Neutrophil (primary cell): ENCODE measurements at regions not wholly inside any gene's neighbourhood (a gene's known extent, or its start where the extent isn't known, plus 50 kb on each side); places are given as distances from the start of the nearest gene placed in this dataset.

Experiments
- H3K27ac ChIP-seq: fragments of 200-600 bp; sonication (generic); 2 replicates; pipeline ENCODE4 v1.5.1; 2016; ENCODE audit warnings: mild to moderate bottlenecking, moderate library complexity
- H3K27me3 ChIP-seq: fragments of 200-600 bp; sonication (generic); 2 replicates; pipeline ENCODE4 v1.6.0; 2016; ENCODE audit warnings: mild to moderate bottlenecking
- H3K36me3 ChIP-seq: fragments of 200-600 bp; sonication (generic); 2 replicates; pipeline ENCODE4 v1.5.1; 2017
- H3K4me1 ChIP-seq, 2 experiments: fragments of 200-600 bp in 1 of 2; sonication (generic) in 1 of 2; 1 replicate in 1 of 2; 2 replicates in 1 of 2; pipeline versions ENCODE4 v1.5.1 to v1.6.1; 2013 to 2016; ENCODE audit warnings: low read depth in 1 of 2, low read length in 1 of 2, mild to moderate bottlenecking in 1 of 2, moderate library complexity in 1 of 2; ENCODE audit not compliant: control insufficient read depth in 1 of 2, insufficient read depth in 1 of 2
- H3K4me3 ChIP-seq, 2 experiments: fragments of 200-600 bp in 1 of 2; sonication (generic) in 1 of 2; 1 replicate in 1 of 2; 2 replicates in 1 of 2; pipeline ENCODE4 v1.5.1; 2013 to 2016; ENCODE audit warnings: low read depth in 1 of 2, low read length in 1 of 2, mild to moderate bottlenecking in 1 of 2, moderate library complexity in 1 of 2
- H3K9me3 ChIP-seq: fragments of 200-600 bp; sonication (generic); 2 replicates; pipeline ENCODE4 v1.5.1; 2016
- CTCF ChIP-seq: fragments of 200-600 bp; sonication (generic); IDR thresholded peaks from 2 replicates; pipeline ENCODE4 v1.5.1; 2016; ENCODE audit warnings: antibody characterized with exemption

GRCh38 chr6:144928847-144929246 lies 643.7 kb downstream of the UTRN start:
- no peak for TF ChIP-seq CTCF
- no peaks in the 10 kb centered on the region for H3K36me3 ChIP-seq
- H3K4me3 ChIP-seq: no peak overlapping the region
- H3K27me3 ChIP-seq: no peaks in the 10 kb centered on the region
- H3K4me1 ChIP-seq: peaks cover 3 to 16% of the 10 kb centered on the region in 2 experiments
- no peaks in the 10 kb centered on the region for H3K9me3 ChIP-seq
- no peak overlapping the region for H3K27ac ChIP-seq

- H3K4me1 ChIP-seq: peaks cover 3 to 16% of the 10 kb centered on the region in 2 experiments
- H3K27ac ChIP-seq: no peak overlapping the region
- H3K4me3 ChIP-seq: no peak overlapping the region
- H3K27me3 ChIP-seq: no peaks in the 10 kb centered on the region
- no peaks in the 10 kb centered on the region for H3K9me3 ChIP-seq
- no peaks in the 10 kb centered on the region for H3K36me3 ChIP-seq
- no peak for TF ChIP-seq CTCF
Measured at GRCh38 chr6:144929262-144929661, 644.1 kb downstream of the UTRN start.

GRCh38 chr6:144931172-144932035 lies 646.3 kb downstream of the UTRN start:
- Histone ChIP-seq H3K4me3 (no peak overlapping the region), H3K36me3 (no peaks in the 10 kb centered on the region), H3K4me1 (peaks cover 3 to 16% of the 10 kb centered on the region in 2 experiments), H3K27me3 (no peaks in the 10 kb centered on the region), H3K27ac (no peak overlapping the region), H3K9me3 (no peaks in the 10 kb centered on the region)
- no peak for TF ChIP-seq CTCF

GRCh38 chr6:144932621-144933020 lies 647.5 kb downstream of the UTRN start:
- no peak for TF ChIP-seq CTCF
- Histone ChIP-seq H3K4me1 (peaks cover 3 to 16% of the 10 kb centered on the region in 2 experiments), H3K27ac (no peak overlapping the region)

GRCh38 chr6:144935181-144935580 lies 650.0 kb downstream of the UTRN start:
- H3K9me3 ChIP-seq: no peaks in the 10 kb centered on the region
- H3K36me3 ChIP-seq: no peaks in the 10 kb centered on the region
- H3K27me3 ChIP-seq: no peaks in the 10 kb centered on the region
- no peak for TF ChIP-seq CTCF
- H3K4me1 ChIP-seq: peaks cover 3 to 16% of the 10 kb centered on the region in 2 experiments
- H3K4me3 ChIP-seq: no peak overlapping the region
- H3K27ac ChIP-seq: no peak overlapping the region

More at GRCh38 chr6:144932621-144933020, 647.5 kb downstream of the UTRN start:
- H3K9me3 ChIP-seq: no peaks in the 10 kb centered on the region
- no peaks in the 10 kb centered on the region for H3K36me3 ChIP-seq
- no peaks in the 10 kb centered on the region for H3K27me3 ChIP-seq
- H3K4me3 ChIP-seq: no peak overlapping the region
